IMR-90 (cell line): ENCODE measurements at regions not wholly inside any gene's neighbourhood (a gene's known extent, or its start where the extent isn't known, plus 50 kb on each side); places are given as distances from the start of the nearest gene placed in this dataset.

Source experiments
- ATAC-seq: fragments of 200-7000 bp; cut with Tn5 transposase; 2 replicates; pipeline ENCODE4 v1.9.1; 2020; ENCODE audit warnings: low read depth, mild to moderate bottlenecking, moderate library complexity
- BruUV-seq: library from RNA; stranded (reverse); fragments of 400-500 nt; replicated peaks from 2 replicates; lab custom pipeline; 2021; lab: Mats Ljungman, UMichigan
- CTCF ChIA-PET: fragments of 300-600 bp; formaldehyde crosslinking; extraction: SDS; loops from one replicate; lab custom pipeline; 2021; ENCODE audit warnings: antibody characterized with exemption; lab: Yijun Ruan, JAX
- POLR2A ChIA-PET: fragments of 300-600 bp; sonication (Branson Sonifier 250); formaldehyde crosslinking; loops from one replicate; lab custom pipeline; 2022; ENCODE audit warnings: antibody characterized with exemption; ENCODE audit not compliant: unreplicated experiment; lab: Charles Lee
- DNase-seq: peaks from one replicate; pipeline ENCODE4 v3.0.0; 2013
- H2AFZ ChIP-seq: replicated peaks from 2 replicates; pipeline ENCODE3; 2013; ENCODE audit warnings: low read length, mild to moderate bottlenecking; ENCODE audit not compliant: poor library complexity
- H2AK5ac ChIP-seq: 2 replicates; pipeline ENCODE4 v1.6.1; 2013; ENCODE audit warnings: low read depth, low read length, inconsistent platforms
- H2AK9ac ChIP-seq: replicated peaks from 2 replicates; pipeline ENCODE3; 2013; ENCODE audit warnings: mild to moderate bottlenecking, low read depth, low read length, moderate library complexity; ENCODE audit not compliant: poor library complexity
- H2BK120ac ChIP-seq: 2 replicates; pipeline ENCODE4 v1.6.1; 2013; ENCODE audit warnings: low read depth, low read length, inconsistent platforms
- H2BK15ac ChIP-seq: 3 replicates; pipeline ENCODE4 v1.6.1; 2013; ENCODE audit warnings: low read depth, low read length, inconsistent platforms
- H2BK20ac ChIP-seq: 2 replicates; pipeline ENCODE4 v1.6.1; 2013; ENCODE audit warnings: low read depth, mild to moderate bottlenecking, inconsistent platforms, low read length, moderate library complexity
- H2BK5ac ChIP-seq: 2 replicates; pipeline ENCODE4 v1.6.1; 2013; ENCODE audit warnings: mild to moderate bottlenecking, low read depth, low read length, inconsistent platforms; ENCODE audit not compliant: poor library complexity, severe bottlenecking
- H3K14ac ChIP-seq: replicated peaks from 2 replicates; pipeline ENCODE4 v1.6.1; 2013; ENCODE audit warnings: low read depth, low read length, inconsistent platforms
- H3K18ac ChIP-seq: 2 replicates; pipeline ENCODE4 v1.6.1; 2013; ENCODE audit warnings: low read depth, low read length, control low read depth
- H3K23ac ChIP-seq: 2 replicates; pipeline ENCODE4 v1.6.1; 2013; ENCODE audit warnings: low read depth, low read length, inconsistent platforms
- H3K27ac ChIP-seq: 2 replicates; pipeline ENCODE4 v1.5.1; 2013; ENCODE audit warnings: mild to moderate bottlenecking, control low read depth, low read length; ENCODE audit not compliant: insufficient read depth
- H3K27me3 ChIP-seq: 2 replicates; pipeline ENCODE4 v1.6.1; 2013; ENCODE audit warnings: low read length; ENCODE audit not compliant: control insufficient read depth, insufficient read depth
- H3K36me3 ChIP-seq: 2 replicates; pipeline ENCODE4 v1.6.1; 2013; ENCODE audit warnings: low read length, mixed read lengths; ENCODE audit not compliant: control insufficient read depth, insufficient read depth
- H3K4ac ChIP-seq: 2 replicates; pipeline ENCODE4 v1.6.1; 2013; ENCODE audit warnings: low read depth, low read length, inconsistent platforms
- H3K4me1 ChIP-seq: 2 replicates; pipeline ENCODE4 v1.6.1; 2013; ENCODE audit warnings: low read length, mixed read lengths; ENCODE audit not compliant: control insufficient read depth, insufficient read depth
- H3K4me2 ChIP-seq: 2 replicates; pipeline ENCODE4 v1.6.1; 2013; ENCODE audit warnings: low read depth, mild to moderate bottlenecking, control low read depth, low read length, moderate library complexity
- H3K4me3 ChIP-seq: 2 replicates; pipeline ENCODE4 v1.5.1; 2013; ENCODE audit warnings: low read depth, mild to moderate bottlenecking, control low read depth, low read length, moderate library complexity; ENCODE audit not compliant: insufficient read depth
- H3K56ac ChIP-seq: 2 replicates; pipeline ENCODE4 v1.6.1; 2013; ENCODE audit warnings: low read length, inconsistent platforms; ENCODE audit not compliant: insufficient read depth; ENCODE audit errors: extremely low read depth
- H3K79me1 ChIP-seq, 2 experiments: 2 replicates each; pipeline ENCODE4 v1.6.1; 2013; ENCODE audit warnings: low read length in 2 of 2, inconsistent platforms in 1 of 2, low read depth in 1 of 2
- H3K9ac ChIP-seq: 2 replicates; pipeline ENCODE4 v1.6.1; 2013; ENCODE audit warnings: low read depth, low read length, control low read depth
- H3K9me1 ChIP-seq: 2 replicates; pipeline ENCODE4 v1.6.1; 2013; ENCODE audit warnings: low read length, inconsistent platforms; ENCODE audit not compliant: insufficient read depth
- H3K9me3 ChIP-seq: 2 replicates; pipeline ENCODE4 v1.6.1; 2013; ENCODE audit warnings: low read length; ENCODE audit not compliant: control insufficient read depth, insufficient read depth
- H4K20me1 ChIP-seq: 2 replicates; pipeline ENCODE4 v1.6.1; 2013; ENCODE audit warnings: low read length, inconsistent platforms; ENCODE audit not compliant: insufficient read depth
- H4K5ac ChIP-seq: 2 replicates; pipeline ENCODE4 v1.6.1; 2013; ENCODE audit warnings: mild to moderate bottlenecking, low read depth, low read length, control low read depth
- H4K8ac ChIP-seq, 2 experiments: 2 replicates each; pipeline ENCODE4 v1.6.1; 2013; ENCODE audit warnings: low read depth in 2 of 2, low read length in 2 of 2, control low read depth in 1 of 2, inconsistent platforms in 1 of 2
- H4K91ac ChIP-seq: 2 replicates; pipeline ENCODE4 v1.6.1; 2013; ENCODE audit warnings: low read depth, low read length, inconsistent platforms; ENCODE audit not compliant: insufficient read depth
- CEBPB ChIP-seq: IDR thresholded peaks from 2 replicates; pipeline ENCODE4 v1.6.1; 2012; ENCODE audit warnings: low read depth, low read length, improper control_type of control experiment
- RFX5 ChIP-seq: IDR thresholded peaks from 2 replicates; pipeline ENCODE4 v1.8.0; 2012; ENCODE audit warnings: low read depth, mild to moderate bottlenecking, low read length, moderate library complexity
- WGBS, 2 experiments: methylation state at CpG; one replicate each; pipeline versions ENCODE4 v1.1.5 to v1.1.7; 2013; ENCODE audit warnings: missing lambda C conversion rate in 2 of 2; ENCODE audit not compliant: insufficient read length in 1 of 2; ENCODE audit errors: extremely low coverage in 2 of 2; 5-methylcytosine and 5-hydroxymethylcytosine counted together
- dilution Hi-C: fragments of 300-500 bp; cut with HindIII; formaldehyde crosslinking; loops from one replicate; pipeline ENCODE4 v1.14.3; 2018; ENCODE audit warnings: low sequenced_read_pairs; ENCODE audit not compliant: unreplicated experiment
- in situ Hi-C: fragments of 300-500 bp; cut with MboI; formaldehyde crosslinking; loops from 3 replicates; pipeline ENCODE4 v1.14.3; 2019; ENCODE audit warnings: low sequenced_read_pairs, inconsistent platforms, mixed read lengths
- intact Hi-C: fragments of 100-400 bp; cut with micrococcal nuclease; formaldehyde crosslinking; loops from 2 replicates; pipeline ENCODE4 v1.10.0; 2022

DNA sequence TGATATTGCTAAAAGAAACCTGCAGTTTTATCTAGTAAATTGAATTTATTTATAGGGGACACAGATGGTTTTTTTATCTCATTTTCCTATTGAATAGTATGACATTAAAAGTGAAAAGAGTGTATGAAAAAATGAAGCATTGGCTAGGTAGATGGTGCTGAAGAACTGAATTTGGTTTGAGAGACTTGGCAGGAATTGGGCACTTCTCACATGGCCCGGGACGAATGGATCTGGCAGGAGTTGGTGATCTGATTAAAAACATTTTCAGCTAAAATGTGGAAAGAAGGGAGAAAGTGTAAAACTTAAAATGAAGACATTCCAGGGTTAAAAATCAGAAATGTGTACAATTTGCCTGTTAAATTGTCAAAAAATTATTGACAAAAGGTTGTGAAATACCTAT lies 1088.5 kb upstream of the PABPC4L start:
- no peak overlapping the region for H2AK5ac ChIP-seq
- no peaks in the 10 kb centered on the region for H3K36me3 ChIP-seq
- no peak overlapping the region for H2BK120ac ChIP-seq
- no peak overlapping the region for H3K56ac ChIP-seq
- H2AFZ ChIP-seq, result no peak overlapping the region
- TF ChIP-seq CEBPB, result peak; percentile 24; the same call in 1 of the 2 replicates
- TF ChIP-seq RFX5, result no peak
- no peak overlapping the region for H3K4me2 ChIP-seq
- CTCF ChIA-PET, result no interaction called here
- ATAC-seq (no peak), DNase-seq (no peak)
- no peak overlapping the region for H2BK15ac ChIP-seq
- H3K9me3 ChIP-seq, result no peaks in the 10 kb centered on the region
- H4K91ac ChIP-seq, result no peak overlapping the region
- H3K4me3 ChIP-seq, result no peak overlapping the region
- H3K27ac ChIP-seq, result no peak overlapping the region
- H2BK20ac ChIP-seq, result no peak overlapping the region
- no peaks in the 10 kb centered on the region for H3K79me1 ChIP-seq
- no peak overlapping the region for H3K14ac ChIP-seq
- dilution Hi-C loops, result no loop called here
- no peak overlapping the region for H3K18ac ChIP-seq
- H3K9me1 ChIP-seq, result no peaks in the 10 kb centered on the region
- no TSS peak for BruUV-seq
- H3K4me1 ChIP-seq, result no peaks in the 10 kb centered on the region
- H2BK5ac ChIP-seq, result no peak overlapping the region
- POLR2A ChIA-PET, result interaction anchor here (0.5 kb wide), 1 partner anchor 24 kb away, joined by 3 read pairs; no protein-coding TSS in a partner anchor
- H4K5ac ChIP-seq, result no peak overlapping the region
- no peaks in the 10 kb centered on the region for H3K27me3 ChIP-seq
- no peaks in the 10 kb centered on the region for H4K20me1 ChIP-seq
- in situ Hi-C loops, result no loop called here
- intact Hi-C loops, result no loop called here
- no peak overlapping the region for H2AK9ac ChIP-seq
- WGBS, 2 experiments, result no CpG with 5 or more reads among the region's 2 CpGs
- H3K23ac ChIP-seq, result no peak overlapping the region
- no peak overlapping the region for H4K8ac ChIP-seq
- no peak overlapping the region for H3K4ac ChIP-seq
- H3K9ac ChIP-seq, result no peak overlapping the region
